T follicular helper cell (primary cell): ENCODE measurements at regions not wholly inside any gene's neighbourhood (a gene's known extent, or its start where the extent isn't known, plus 50 kb on each side); places are given as distances from the start of the nearest gene placed in this dataset.

Source experiments
- DNase-seq: peaks from one replicate; pipeline ENCODE4 v3.0.0-alpha.2; 2020; ENCODE audit warnings: low read depth

DNA sequence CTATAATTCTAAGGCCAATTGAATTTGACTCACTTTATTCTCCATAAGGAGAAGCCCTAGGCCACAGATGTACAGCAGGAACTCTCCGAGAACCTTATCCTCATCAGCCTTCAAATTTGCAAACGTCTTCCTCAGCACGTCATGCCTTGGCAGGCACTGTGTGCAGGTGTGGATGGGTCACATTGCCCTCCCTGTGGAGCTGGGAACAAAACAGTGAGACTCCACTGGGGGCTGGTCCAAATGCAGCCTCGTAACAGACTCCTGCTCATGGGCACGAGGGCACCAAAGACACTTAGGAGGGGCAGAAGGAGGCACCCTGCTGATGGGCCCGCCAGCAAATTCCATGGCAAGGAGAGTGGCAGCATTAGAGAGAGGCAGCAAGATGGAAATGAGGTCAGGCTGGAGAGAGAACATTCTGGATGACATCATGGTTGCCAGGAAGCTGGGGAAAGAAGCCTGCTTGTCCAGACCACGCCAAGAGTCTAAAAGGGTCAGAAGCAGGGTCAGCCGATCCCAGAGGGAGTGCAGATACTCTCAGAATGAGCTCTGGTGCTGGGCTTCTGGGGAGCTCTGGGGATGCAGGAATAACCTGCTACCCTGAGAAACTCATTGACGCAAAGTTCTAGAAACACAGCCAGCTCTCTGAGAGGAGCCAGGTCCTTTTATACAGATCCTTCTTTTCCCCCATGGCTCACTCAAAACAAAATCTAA lies 242.2 kb downstream of the B3GLCT start:
- DNase-seq = no peak

DNA sequence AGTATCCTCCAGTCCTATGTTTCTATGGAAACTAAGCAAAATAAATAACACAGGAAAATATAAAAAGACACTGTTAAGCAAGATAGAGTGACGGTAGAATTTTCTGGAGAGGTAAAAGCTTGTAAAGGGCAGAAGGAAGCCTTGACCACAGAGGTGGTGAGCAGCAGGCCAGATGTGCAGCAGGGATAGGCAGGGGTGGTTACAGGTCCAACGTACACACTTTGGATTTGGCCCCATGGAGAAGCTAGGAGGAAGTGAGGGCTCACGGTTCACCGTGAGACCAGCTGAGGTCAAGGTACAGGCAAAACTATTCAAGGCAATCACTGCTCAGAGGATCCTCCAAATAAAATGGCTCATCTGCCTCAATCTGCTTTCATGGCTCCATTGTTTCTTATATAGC lies 242.8 kb downstream of the B3GLCT start:
- no peak for DNase-seq

DNA sequence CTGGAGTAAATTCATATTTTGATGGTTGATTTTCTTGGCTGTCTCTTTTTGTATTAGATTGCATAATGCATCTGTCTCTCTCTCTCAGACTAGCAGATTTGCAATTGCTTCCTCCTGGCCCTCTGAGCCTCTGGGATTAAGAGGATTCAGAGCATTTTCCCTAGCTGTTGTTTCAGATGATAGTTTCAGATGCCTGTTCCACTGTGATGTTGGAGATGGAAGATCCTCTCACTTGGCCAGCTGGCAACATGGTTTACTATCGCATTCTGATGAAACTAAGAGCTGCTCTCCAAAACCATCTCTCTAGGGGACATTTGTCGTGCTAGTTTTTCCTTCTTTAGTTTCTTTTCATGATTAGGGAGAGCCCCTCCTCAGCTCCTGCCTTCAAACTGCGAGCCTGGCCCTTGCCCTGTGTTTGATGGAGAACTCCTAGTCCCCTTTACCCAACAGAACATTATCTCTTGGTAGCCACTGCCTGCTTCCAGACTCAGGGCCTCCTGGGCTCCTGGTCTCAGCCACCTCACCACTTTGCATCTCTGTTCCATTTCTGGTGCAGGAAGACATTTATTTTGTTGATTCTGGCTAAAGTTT lies 244.6 kb downstream of the B3GLCT start:
- no peak for DNase-seq

DNA sequence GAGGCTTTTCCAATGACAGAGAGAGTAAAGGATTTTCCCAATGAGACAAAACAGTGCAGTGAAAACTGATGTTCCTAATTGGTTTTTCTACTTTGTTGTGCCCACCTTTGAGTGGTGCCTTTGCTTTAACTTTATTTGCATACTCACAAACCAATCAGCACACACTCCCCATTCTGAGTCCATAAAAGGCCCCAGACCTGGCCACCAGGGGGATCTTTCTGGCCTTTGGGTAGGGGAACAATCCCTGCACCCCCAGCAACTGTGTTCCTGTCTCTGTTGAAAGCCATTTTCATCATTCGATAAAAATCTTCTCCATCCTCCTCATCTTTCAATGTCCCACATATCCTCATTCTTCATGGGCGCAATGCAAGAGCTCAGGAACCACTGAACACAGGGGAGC lies 252.8 kb downstream of the B3GLCT start:
- DNase-seq = no peak

DNA sequence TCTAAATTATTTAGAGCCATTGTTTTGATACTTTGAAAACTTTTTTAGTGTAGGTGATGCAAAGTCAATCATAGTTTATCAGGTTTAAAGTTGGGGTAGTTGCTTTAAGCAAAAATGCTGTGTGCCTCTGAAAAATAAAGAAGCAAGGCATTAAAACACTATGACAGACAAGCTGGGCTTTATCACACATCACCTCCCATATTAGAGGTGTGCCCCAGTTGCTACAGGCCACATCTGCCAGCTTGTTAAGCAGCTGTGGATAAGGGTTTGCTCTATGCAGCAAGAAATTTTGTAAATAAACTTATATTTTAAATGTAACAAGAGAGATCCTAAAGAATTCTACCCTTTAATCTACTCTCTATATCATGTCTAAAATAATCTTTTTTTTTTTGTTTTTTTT lies 255.8 kb downstream of the B3GLCT start:
- DNase-seq = no peak

DNA sequence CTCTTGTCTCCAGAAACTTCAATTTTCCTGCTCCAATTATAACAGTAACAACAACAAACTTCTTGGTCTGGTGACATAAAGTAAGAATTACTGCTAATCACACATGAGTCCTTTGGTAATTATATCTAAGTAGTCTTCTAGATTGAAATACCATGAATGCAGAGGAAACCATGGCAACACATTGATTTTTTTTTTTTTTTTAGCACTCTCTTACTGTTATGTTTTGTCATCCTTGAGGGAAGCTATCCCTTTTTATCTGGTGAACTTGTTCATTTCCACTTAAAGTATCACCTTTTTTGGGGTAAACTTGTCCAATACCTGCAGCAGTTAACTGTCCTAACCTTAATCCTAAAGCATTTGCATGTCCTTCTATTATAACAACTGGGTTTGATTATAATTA lies 256.3 kb downstream of the B3GLCT start:
- no peak for DNase-seq

DNA sequence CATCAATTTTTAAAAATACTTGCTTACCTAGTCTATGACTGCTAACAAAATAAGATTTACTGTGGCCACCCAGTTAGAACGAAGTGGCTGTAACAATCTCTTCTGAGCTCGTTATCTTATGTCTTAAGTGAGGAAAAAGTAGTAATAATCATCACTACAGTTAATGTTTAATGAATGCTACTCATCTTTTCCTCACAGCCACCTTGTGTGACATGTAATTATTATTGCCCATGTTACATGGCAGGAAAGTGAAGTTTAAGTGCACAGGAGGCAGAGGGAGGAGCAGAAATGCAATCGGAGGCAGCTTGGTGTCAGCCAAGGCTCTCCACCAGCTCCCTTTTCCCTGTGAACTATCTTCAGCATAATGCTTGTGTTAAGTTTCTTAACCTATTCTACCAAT lies 260.3 kb downstream of the B3GLCT start:
- DNase-seq = no peak

DNA sequence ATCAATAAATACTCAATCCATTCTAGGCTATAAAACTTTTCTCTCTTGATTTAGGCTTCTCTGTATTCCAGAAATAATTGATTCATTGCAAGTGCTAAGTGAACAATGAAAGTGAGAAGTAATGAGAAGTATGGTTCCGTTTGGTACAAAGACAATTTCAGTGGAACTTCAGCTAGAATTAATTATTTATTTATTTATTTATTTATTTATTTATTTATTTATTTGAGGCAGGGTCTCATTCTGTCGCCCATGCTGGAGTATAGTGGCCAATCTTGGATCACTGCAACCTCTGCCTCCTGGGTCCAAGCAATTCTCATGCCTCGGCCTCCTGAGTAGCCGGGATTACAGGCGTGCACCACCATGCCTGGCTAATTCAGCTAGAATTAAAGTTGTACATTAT lies 262.1 kb downstream of the B3GLCT start:
- no peak for DNase-seq

DNA sequence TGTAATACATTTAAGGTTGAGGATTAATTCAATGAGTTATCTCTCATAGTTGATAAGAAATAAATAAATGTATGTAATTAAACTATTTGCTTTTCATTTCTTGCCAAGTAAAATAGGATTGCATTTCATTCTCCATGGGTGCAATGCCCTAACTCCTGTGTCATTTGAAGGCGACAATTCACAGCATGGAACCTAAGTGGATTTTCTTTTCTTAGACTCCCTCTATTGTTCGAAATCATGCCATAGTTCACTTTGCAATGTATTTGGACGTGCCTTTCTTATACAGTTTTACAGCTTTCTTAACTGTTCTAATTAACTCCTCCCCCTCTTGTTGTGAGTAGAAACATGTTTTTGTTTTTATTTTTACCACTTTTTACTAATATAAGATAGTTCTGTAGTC lies 263.0 kb downstream of the B3GLCT start:
- DNase-seq = no peak

DNA sequence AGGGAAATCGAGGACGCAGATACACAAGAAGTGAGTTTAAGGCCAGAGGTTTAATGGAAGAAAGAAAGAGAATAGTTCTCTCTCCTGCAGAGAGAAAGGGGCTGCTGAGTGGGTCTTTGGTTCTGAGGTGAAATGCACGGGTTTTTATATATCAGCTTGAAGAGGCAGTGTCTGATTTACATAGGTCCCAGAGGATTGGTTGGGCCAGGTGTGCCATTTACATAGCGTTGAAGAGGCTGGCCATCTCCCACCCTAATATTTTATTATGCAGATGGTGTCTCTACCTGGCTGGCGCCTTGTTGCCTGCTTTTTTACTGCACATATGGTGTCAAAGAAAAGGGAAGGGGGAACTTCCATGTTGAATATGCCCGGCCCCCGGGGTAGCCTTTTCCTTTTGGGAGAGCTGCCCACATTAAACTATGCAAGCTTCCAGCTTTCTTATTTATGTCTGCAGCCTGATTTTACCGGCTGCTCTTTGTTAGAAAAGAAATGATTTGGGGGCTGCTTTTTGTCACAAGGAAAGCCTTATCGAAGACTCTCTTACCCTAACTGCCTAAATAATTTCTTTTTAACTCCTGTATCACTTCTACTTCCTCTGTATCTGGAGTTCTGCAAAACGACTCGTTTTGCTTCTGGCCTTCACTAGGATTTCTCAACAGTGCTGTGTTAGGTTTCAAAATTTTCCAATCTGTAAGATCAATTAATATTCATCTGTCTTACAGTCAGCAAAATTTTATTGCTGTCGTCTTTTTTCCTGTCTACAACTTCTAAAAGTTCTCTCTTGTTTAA lies 268.5 kb downstream of the B3GLCT start:
- no peak for DNase-seq

DNA sequence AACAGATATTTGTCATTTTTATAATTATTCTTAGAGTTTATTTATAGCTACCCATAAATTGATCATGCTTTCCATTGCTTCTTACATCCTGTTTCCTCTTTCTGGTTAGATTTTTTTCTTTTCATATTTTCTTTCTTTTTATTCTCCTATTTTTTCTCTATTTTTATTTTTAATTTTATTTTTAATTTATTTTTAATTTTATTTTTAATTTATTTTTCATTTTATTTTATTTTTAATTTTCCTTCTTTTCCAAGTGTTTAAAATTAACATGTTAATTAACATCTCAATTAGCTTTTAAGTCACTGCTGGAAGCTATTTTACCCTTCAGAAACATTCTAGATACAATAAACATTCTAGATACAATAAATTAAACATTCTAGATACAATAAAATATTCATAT lies 269.6 kb downstream of the B3GLCT start:
- no peak for DNase-seq

DNA sequence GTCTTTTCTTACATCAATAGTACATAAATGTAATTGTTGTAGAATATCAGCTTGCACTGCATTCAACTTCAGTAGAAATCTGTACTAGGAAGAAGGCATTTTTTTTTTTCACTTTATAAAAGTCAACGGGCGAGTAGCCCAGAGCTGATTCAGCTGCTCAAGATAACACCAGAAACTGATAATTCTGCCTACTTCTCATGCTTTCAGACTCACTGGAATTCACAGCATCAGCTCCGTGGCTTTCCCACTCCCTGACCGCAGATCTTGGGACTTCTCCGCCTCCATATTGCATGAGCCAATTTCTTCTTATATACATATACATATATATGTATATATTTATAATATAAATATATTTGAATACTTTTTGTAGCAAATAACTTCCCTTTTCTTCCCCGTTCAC lies 263.1 kb upstream of the RXFP2 start:
- no peak for DNase-seq

DNA sequence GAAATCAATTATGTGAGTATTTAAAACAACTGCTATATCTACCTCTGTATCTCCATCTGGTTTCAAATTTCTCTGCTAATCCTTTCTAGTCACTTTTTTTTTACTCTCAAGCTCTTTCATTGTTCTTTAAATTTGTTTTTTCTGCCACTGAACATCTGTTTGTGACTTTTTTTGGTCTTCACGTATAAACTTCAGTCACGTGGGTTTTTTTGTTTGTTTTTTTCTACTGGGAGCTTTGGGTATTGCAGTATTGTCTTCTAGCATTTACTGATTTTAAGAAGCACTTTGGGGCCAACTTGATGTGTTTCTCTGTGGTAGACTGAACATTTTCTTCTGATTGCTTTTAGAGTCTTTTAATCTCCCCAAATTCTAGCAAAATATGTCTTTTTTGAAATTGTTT lies 262.6 kb upstream of the RXFP2 start:
- no peak for DNase-seq

DNA sequence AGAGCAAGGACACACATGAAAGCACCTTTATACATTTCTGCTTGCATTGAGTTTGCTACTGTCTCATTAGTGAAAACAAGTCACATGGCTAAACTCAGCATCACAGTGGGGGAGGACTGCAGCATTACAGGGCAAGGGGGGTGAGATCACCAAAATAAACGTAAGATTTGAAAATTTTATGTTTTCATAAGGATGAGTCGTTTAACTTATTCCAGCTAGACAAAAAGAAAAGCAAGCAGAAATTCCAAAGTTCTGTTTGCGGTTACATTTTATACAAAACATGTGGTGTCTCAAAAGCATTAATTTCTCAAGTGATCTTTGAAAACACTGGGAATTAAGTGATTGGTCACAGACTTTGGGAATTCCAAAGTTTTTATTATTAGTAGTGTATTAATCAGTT lies 261.4 kb upstream of the RXFP2 start:
- no peak for DNase-seq

DNA sequence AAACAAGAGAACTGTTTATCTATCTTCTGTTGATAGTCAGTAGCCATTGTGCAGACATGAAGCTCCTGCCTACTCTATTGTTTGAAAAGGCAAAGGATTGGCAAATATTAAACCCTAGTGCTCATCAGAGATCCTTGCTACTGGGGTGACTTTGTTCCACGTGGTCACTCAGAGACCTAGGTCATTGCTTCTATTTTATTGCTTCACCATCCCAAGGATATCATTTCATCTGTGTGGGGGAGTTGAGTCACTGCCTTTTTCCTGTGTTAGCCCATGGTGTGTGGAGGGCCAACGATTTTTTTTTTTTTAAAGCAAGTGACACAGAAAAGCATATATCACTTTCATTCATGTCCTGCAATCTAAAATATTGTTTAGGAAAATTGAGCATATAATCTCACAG lies 254.1 kb upstream of the RXFP2 start:
- DNase-seq = no peak

DNA sequence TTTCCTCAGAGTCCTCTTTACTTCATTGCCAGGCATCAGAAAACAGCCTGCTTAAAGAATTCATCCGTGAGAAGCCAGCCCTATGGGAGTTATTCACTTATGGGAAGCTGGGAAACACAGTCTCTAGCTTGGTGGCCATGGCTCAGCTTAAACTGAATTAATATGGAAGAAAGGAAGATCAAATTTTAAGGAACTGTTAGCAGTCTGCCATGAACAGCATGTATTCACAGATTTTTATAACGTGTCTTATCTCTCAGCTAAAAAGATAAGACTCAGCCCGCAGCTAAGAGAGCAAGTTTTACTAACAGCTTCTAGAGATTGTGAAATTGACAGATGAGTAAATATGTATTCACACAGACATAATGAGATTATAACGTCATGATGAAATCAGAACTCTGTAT lies 253.7 kb upstream of the RXFP2 start:
- DNase-seq = no peak

DNA sequence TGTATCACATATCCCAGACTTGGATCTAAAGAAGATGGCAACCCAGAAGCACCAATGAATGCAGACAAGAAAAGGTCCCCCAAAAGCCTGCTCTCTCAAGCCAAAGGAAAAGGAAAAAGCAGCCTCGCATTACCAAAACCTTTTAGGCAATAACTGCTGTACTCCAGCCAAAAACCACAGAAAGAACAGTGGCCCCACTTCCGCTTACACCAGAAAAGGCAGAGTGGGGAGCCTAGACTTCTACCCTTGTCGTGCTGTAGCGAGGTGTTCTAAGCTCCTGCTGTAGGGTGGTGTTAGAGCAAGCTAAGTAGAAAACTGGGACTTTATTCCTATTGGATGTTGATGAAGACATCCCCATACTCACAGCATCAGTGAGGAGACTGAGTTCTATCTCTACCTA lies 244.0 kb upstream of the RXFP2 start:
- no peak for DNase-seq

DNA sequence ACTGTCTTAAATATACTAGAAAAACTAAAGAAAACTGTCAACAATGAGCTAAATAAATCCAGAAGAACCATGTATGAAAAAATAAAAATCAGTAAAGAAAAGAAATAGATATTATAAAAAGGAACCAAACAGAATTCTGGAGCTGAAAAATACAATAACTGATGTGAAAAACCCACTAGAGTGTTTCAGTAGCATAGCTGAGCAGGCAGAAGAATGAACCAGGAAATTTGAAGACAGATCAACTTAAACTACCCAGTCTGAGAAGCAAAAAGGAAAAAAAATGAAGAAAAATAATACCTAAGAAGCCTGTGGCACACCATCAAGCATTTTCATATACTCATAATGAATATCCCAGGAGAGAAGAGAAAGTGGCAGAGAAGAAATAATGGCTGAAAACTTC lies 240.1 kb upstream of the RXFP2 start:
- DNase-seq = no peak

DNA sequence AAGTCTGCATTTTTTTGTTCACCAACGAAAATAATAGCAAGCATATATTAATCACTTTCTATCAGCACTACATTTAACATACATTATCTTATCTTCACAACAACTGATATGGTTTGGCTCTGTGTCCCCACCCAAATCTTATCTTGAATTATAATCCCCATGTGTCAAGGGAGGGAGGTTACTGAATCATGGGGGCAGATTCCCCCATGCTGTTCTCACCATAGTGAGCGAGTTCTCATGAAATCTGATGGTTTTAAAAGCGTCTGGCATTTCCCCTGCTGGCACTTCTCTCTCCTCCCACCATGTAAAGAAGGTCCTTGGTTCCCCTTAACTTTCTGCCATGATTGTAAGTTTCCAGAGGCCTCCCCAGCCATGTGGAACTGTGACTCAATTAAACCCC lies 235.7 kb upstream of the RXFP2 start:
- no peak for DNase-seq

DNA sequence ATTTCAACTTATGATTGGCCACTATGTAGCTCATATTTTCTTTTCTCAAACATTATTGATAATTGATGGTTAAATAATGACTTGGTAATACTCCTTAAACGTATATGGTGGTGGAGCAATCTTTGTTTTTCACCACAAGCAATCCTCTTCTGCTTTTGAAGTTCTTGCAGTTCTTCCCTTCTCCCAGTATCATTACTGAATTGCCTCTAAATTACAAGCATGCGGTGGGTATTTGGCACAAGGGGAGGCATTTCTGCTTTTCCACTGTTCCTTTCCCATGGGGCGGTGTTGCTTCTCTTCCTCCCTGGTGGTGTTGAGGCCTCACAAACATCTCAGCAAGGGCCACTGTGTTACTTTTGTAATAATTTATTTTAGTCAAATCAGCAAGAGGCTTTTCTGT lies 234.4 kb upstream of the RXFP2 start:
- DNase-seq = no peak

DNA sequence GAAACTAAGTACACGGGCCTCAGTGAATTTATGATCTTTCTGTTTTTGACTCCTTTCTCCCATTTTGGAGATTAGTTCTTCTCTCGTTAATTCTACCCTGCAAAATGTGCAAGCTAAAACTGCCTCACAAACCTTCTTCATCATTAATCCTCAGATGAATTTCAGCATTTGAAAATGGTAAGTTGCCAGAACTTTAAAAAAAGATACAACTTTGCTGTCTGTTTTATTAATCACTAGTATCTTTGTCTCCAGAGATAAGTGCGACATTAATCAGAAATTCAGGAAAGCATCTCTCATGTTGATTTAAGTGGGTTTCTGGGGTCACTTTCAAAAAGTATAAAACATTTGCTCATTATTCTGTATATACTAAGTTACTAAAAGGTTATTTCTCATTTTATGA lies 227.0 kb upstream of the RXFP2 start:
- DNase-seq = no peak

DNA sequence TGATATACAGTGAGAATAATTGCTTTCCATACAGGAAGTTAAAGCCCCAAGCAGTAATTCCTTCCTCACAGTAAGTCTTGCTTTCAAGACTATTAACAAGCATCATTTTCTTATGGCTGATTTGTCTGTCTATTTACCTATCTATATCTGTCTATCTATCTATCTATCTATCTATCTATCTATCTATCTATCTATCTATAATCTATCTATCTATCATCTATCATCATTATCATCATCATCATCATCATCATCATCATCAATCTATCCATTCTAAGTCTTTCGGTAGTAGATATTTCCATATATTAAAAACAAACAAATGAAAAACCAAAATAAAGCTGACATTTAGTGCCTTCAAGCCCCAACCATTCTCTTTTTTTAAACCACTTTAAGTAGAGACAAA lies 224.4 kb upstream of the RXFP2 start:
- no peak for DNase-seq

DNA sequence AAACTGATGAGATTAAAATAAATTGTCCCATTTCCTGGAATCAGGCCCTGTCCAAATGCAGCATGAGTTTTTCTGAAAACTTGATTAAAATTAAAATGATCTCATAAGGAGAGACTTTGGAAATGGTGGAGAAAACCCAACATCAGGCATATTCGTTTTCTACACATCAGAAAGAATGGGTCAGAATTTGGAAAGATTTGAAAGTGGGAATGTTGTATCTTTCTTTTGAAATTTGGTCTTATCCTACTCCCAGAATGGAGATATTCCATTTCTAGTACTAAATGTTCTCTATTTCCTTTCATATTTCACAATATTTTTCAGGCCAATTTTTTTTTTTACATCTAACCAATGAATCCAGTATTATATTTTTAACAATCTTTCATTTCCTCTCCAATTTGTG lies 223.9 kb upstream of the RXFP2 start:
- DNase-seq = no peak

DNA sequence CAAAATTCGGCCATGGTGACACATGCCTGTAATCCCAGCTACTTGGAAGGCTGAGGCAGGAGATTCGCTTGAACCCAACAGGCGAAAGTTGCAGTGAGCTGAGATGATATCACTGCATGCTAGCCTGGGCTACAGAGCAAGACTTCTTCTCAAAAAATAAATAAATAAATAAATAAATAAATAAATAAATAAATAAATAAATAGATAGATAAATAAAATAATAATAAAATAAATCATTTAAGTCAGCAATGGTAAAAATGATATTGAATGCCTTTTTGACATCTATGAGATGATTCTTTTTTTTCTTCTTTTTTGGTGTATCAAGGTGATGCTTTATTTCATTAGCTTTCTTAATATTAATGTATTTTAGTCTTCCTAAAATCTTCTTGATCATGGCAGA lies 221.7 kb upstream of the RXFP2 start:
- DNase-seq = no peak
